ENCODE measurements at regions not wholly inside any gene's neighbourhood (a gene's known extent, or its start where the extent isn't known, plus 50 kb on each side); places are given as distances from the start of the nearest gene placed in this dataset.

DNA sequence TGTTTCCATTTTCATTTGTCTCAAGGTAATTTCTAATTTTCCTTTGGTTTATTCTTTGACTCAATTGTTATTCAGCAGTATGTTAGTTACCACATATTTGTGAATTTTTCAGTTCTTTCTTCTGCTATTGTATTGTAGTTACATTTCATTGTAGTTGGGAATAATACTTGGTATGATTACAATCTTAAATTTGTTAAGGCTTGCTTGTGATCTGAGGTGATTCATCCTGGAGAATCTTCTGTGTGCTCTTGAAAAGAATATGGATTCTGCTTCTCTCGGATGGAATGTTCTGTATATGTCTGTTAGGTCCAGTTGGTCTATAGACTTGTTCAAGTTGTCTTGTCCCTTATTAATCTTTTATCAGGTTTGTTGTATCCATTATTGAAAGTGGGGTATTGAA, 63.4 kb upstream of the VEPH1 start:
- TF ChIP-seq, protein P1, sequence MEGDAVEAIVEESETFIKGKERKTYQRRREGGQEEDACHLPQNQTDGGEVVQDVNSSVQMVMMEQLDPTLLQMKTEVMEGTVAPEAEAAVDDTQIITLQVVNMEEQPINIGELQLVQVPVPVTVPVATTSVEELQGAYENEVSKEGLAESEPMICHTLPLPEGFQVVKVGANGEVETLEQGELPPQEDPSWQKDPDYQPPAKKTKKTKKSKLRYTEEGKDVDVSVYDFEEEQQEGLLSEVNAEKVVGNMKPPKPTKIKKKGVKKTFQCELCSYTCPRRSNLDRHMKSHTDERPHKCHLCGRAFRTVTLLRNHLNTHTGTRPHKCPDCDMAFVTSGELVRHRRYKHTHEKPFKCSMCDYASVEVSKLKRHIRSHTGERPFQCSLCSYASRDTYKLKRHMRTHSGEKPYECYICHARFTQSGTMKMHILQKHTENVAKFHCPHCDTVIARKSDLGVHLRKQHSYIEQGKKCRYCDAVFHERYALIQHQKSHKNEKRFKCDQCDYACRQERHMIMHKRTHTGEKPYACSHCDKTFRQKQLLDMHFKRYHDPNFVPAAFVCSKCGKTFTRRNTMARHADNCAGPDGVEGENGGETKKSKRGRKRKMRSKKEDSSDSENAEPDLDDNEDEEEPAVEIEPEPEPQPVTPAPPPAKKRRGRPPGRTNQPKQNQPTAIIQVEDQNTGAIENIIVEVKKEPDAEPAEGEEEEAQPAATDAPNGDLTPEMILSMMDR (optimal IDR thresholded peaks at IDR 0.05 in 1 of 3, IDR thresholded peaks at IDR 0.05 in 1 of 3, conservative IDR thresholded peaks at IDR 0.05 in 1 of 3; ENCODE audit: extremely low read depth in 1 of 3, insufficient read depth in 2 of 3, low read length in 3 of 3), result no peak
- no peak for TF ChIP-seq EZH2 (IDR thresholded peaks at IDR 0.05; ENCODE audit: low read length)
